GDM1 (cell line): ENCODE measurements at regions not wholly inside any gene's neighbourhood (a gene's known extent, or its start where the extent isn't known, plus 50 kb on each side); places are given as distances from the start of the nearest gene placed in this dataset.
"Not testable (repeated sequence)": the region's sequence is repeated elsewhere in the genome, so short reads cannot be mapped to it uniquely, and the experiment has no call there.

Experiments used
- DNase-seq: peaks from one replicate; lab custom pipeline; 2025; lab: John Stamatoyannopoulos, UW

- no peak for DNase-seq
Measured at GRCh38 chr19:30943101-30943843, 406.0 kb downstream of the TSHZ3 start.

- DNase-seq, result no peak
Measured at GRCh38 chr19:30942636-30943035, 406.6 kb downstream of the TSHZ3 start.

- DNase-seq, result no peak
Measured at GRCh38 chr19:30941591-30941990, 407.6 kb downstream of the TSHZ3 start.

- DNase-seq, result no peak
Measured at GRCh38 chr19:30936276-30936675, 413.0 kb downstream of the TSHZ3 start.

- no peak for DNase-seq
Measured at GRCh38 chr19:30935146-30935545, 414.1 kb downstream of the TSHZ3 start.

GRCh38 chr19:30933454-30933853 is 415.8 kb downstream of the TSHZ3 start:
- DNase-seq, result not testable (repeated sequence)

- DNase-seq, result no peak
Measured at GRCh38 chr19:30932854-30933253, 416.4 kb downstream of the TSHZ3 start.

- DNase-seq, result no peak
Measured at GRCh38 chr19:30930941-30931706, 418.1 kb downstream of the TSHZ3 start.

- no peak for DNase-seq
Measured at GRCh38 chr19:30927705-30928104, 421.5 kb downstream of the TSHZ3 start.

- no peak for DNase-seq
Measured at GRCh38 chr19:30924670-30925069, 424.6 kb downstream of the TSHZ3 start.

- DNase-seq, result no peak
Measured at GRCh38 chr19:30924069-30924636, 425.1 kb downstream of the TSHZ3 start.

GRCh38 chr19:30923621-30924020 is 425.6 kb downstream of the TSHZ3 start:
- no peak for DNase-seq

GRCh38 chr19:30923096-30923495 is 426.1 kb downstream of the TSHZ3 start:
- no peak for DNase-seq

- DNase-seq, result no peak
Measured at GRCh38 chr19:30920222-30920621, 429.0 kb downstream of the TSHZ3 start.

GRCh38 chr19:30919737-30920136 is 429.5 kb downstream of the TSHZ3 start:
- DNase-seq, result no peak

- no peak for DNase-seq
Measured at GRCh38 chr19:30916238-30916637, 433.0 kb downstream of the TSHZ3 start.

GRCh38 chr19:30911491-30911890 is 437.7 kb downstream of the TSHZ3 start:
- DNase-seq, result no peak

GRCh38 chr19:30910485-30911240 is 438.6 kb downstream of the TSHZ3 start:
- no peak for DNase-seq

GRCh38 chr19:30909216-30909615 is 440.0 kb downstream of the TSHZ3 start:
- DNase-seq, result no peak

- no peak for DNase-seq
Measured at GRCh38 chr19:30908262-30908771, 440.9 kb downstream of the TSHZ3 start.

- no peak for DNase-seq
Measured at GRCh38 chr19:30906871-30907270, 442.4 kb downstream of the TSHZ3 start.

GRCh38 chr19:30900051-30900450 is 449.2 kb downstream of the TSHZ3 start:
- DNase-seq, result no peak
